Inflammatory macrophage treated with lipopolysaccharide for 4 hours (primary cell): ENCODE measurements at regions not wholly inside any gene's neighbourhood (a gene's known extent, or its start where the extent isn't known, plus 50 kb on each side); places are given as distances from the start of the nearest gene placed in this dataset.
A peak's percentile ranks its signal among the peaks of the same experiment; 100 is the strongest.
"Not testable (repeated sequence)": the region's sequence is repeated elsewhere in the genome, so short reads cannot be mapped to it uniquely, and the experiment has no call there.

Source experiments
- DNase-seq: peaks from one replicate; pipeline ENCODE4 v3.0.0-alpha.2; 2020

GRCh38 chr3:194028434-194029004, 107.4 kb upstream of the HES1 start:
- no peak for DNase-seq

- DNase-seq: no peak
Observed at GRCh38 chr3:194029846-194030245, 106.1 kb upstream of the HES1 start.

- DNase-seq: no peak
Observed at GRCh38 chr3:194030372-194030771, 105.6 kb upstream of the HES1 start.

- no peak for DNase-seq
Observed at GRCh38 chr3:194031349-194031748, 104.6 kb upstream of the HES1 start.

GRCh38 chr3:194031867-194032635, 103.9 kb upstream of the HES1 start:
- no peak for DNase-seq

- no peak for DNase-seq
Observed at GRCh38 chr3:194032828-194033435, 103.0 kb upstream of the HES1 start.

- no peak for DNase-seq
Observed at GRCh38 chr3:194034346-194035336, 101.3 kb upstream of the HES1 start.

- no peak for DNase-seq
Observed at GRCh38 chr3:194035406-194036138, 100.4 kb upstream of the HES1 start.

- DNase-seq: no peak
Observed at GRCh38 chr3:194036842-194037241, 99.1 kb upstream of the HES1 start.

GRCh38 chr3:194038346-194038745, 97.6 kb upstream of the HES1 start:
- not testable (repeated sequence) for DNase-seq

GRCh38 chr3:194038960-194039359, 97.0 kb upstream of the HES1 start:
- DNase-seq: no peak

GRCh38 chr3:194040516-194041273, 95.3 kb upstream of the HES1 start:
- DNase-seq: no peak

- DNase-seq: no peak
Observed at GRCh38 chr3:194042927-194043326, 93.0 kb upstream of the HES1 start.

- peak; percentile 40 for DNase-seq
Observed at GRCh38 chr3:194043516-194043915, 92.4 kb upstream of the HES1 start.

GRCh38 chr3:194045289-194045688, 90.7 kb upstream of the HES1 start:
- no peak for DNase-seq

GRCh38 chr3:194045919-194046318, 90.0 kb upstream of the HES1 start:
- no peak for DNase-seq

- DNase-seq: peak; percentile 28
Observed at GRCh38 chr3:194046531-194046930, 89.4 kb upstream of the HES1 start.

- peak; percentile 81 for DNase-seq
Observed at GRCh38 chr3:194046995-194047645, 88.8 kb upstream of the HES1 start.

- DNase-seq: no peak
Observed at GRCh38 chr3:194049394-194049793, 86.6 kb upstream of the HES1 start.

GRCh38 chr3:194050782-194051320, 85.1 kb upstream of the HES1 start:
- no peak for DNase-seq
